Aorta (tissue), 5 donors: ENCODE measurements at regions not wholly inside any gene's neighbourhood (a gene's known extent, or its start where the extent isn't known, plus 50 kb on each side); places are given as distances from the start of the nearest gene placed in this dataset.
"Not testable (repeated sequence)": the region's sequence is repeated elsewhere in the genome, so short reads cannot be mapped to it uniquely, and the experiment has no call there.

Experiments
- ATAC-seq: fragments of 200-7000 bp; cut with Tn5 transposase; one replicate; pipeline ENCODE4 v1.9.1; 2022; ENCODE audit warnings: moderate library complexity; ENCODE audit not compliant: low FRiP score
- DNase-seq, 2 donors: peaks; one replicate each; pipeline ENCODE4 v3.0.0-alpha.2; 2020
- H3K27ac ChIP-seq, 2 donors: one replicate each; pipeline ENCODE4 v1.5.1; 2013; ENCODE audit warnings: low read length in 2 of 2, mild to moderate bottlenecking in 2 of 2, moderate library complexity in 2 of 2, control low read depth in 1 of 2, inconsistent platforms in 1 of 2, low read depth in 1 of 2
- H3K27me3 ChIP-seq, 2 donors: one replicate each; pipeline ENCODE4 v1.6.1; 2013; ENCODE audit warnings: control low read depth in 1 of 2, low read length in 1 of 2, mild to moderate bottlenecking in 1 of 2, moderate library complexity in 1 of 2; ENCODE audit not compliant: insufficient read depth in 2 of 2, control insufficient read depth in 1 of 2
- H3K36me3 ChIP-seq, 2 donors: one replicate each; pipeline ENCODE4 v1.6.1; 2013; ENCODE audit warnings: control low read depth in 1 of 2, low read length in 1 of 2, mild to moderate bottlenecking in 1 of 2; ENCODE audit not compliant: insufficient read depth in 2 of 2, control insufficient read depth in 1 of 2
- H3K4me1 ChIP-seq, 2 donors: one replicate each; pipeline ENCODE4 v1.6.1; 2013; ENCODE audit warnings: low read length in 2 of 2, control low read depth in 1 of 2, mild to moderate bottlenecking in 1 of 2, moderate library complexity in 1 of 2; ENCODE audit not compliant: insufficient read depth in 2 of 2, control insufficient read depth in 1 of 2
- H3K4me3 ChIP-seq, 2 donors: one replicate each; pipeline ENCODE4 v1.5.1; 2013; ENCODE audit warnings: low read length in 2 of 2, control low read depth in 1 of 2, mild to moderate bottlenecking in 1 of 2
- H3K9me3 ChIP-seq: one replicate; pipeline ENCODE4 v1.6.1; 2013; ENCODE audit warnings: mild to moderate bottlenecking, low read length; ENCODE audit not compliant: control insufficient read depth
- WGBS, 2 donors: extraction: QIAGEN DNeasy Blood & Tissue Kit; methylation state at CpG; one replicate each; pipeline ENCODE4 v1.1.7; 2013; 5-methylcytosine and 5-hydroxymethylcytosine counted together
- intact Hi-C, 2 donors: fragments of 100-400 bp; cut with DNase I; formaldehyde crosslinking; loops; one replicate each; pipeline versions ENCODE4 v1.14.2 to v1.15.0; 2022
- donor health status: healthy with polysubstance abuse.
- donor health status: Bipolar disorder and iron deficiency.
- donor health status: DM: no; HTN: no; CAD: no.
- donor health status: DM: no; HTN: no; CAD: no.
- donor health status: DM: yes; HTN: yes; CAD: no.

GRCh38 chr17:52465407-52465806 lies 306.9 kb upstream of the CA10 start:
- H3K4me3 ChIP-seq: no peak overlapping the region
- H3K27ac ChIP-seq: no peak overlapping the region
- H3K36me3 ChIP-seq: no peaks in the 10 kb centered on the region
- ATAC-seq (no peak), DNase-seq (no peak)
- WGBS, 2 donors: 59 to 69% methylated on average over 3 of the region's 3 CpGs
- H3K27me3 ChIP-seq: peaks cover 0 to 1% of the 10 kb centered on the region in 2 donors
- no peaks in the 10 kb centered on the region for H3K4me1 ChIP-seq
- intact Hi-C loops: no loop called here
- H3K9me3 ChIP-seq: no peaks in the 10 kb centered on the region

DNA sequence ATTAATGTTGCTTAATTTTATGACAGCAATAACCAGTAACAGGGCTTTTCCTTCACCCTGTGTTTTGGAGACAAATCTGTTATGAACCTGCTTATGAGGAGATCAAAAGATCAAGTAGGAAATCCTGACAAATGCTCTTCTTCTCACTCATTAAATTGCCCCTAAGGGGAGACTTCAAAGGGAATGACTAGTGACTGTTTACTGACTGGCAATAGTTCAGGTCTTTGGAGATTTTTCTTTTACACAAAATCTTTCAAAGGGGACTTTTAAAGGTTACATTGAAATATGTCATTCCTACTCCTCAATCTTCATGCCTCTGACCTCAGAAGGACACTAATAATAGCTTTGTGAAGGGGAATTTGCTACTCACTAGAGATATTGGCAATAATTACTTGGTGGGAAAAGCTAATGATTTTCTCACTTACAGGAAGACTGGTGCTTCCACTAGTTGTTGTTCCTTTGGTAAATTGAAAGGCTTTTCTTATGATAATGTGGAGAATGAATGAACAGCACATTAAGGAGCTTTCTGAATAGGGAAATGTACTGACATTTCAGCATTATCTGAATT lies 292.9 kb upstream of the CA10 start:
- no peak for DNase-seq
- H3K4me1 ChIP-seq: no peaks in the 10 kb centered on the region
- H3K36me3 ChIP-seq: no peaks in the 10 kb centered on the region
- H3K9me3 ChIP-seq: peaks cover 2% of the 10 kb centered on the region
- no peak overlapping the region for H3K27ac ChIP-seq
- H3K4me3 ChIP-seq: no peak overlapping the region
- H3K27me3 ChIP-seq: peaks cover 0 to 1% of the 10 kb centered on the region in 2 donors
- ATAC-seq: no peak
- intact Hi-C loops: no loop called here

GRCh38 chr17:52442350-52442749 lies 283.8 kb upstream of the CA10 start:
- Histone ChIP-seq H3K36me3 (peaks cover 0 to 2% of the 10 kb centered on the region in 2 donors), H3K4me3 (no peak overlapping the region)

GRCh38 chr17:52420555-52421078 lies 262.1 kb upstream of the CA10 start:
- intact Hi-C loops: no loop called here
- no peak for ATAC-seq
- H3K36me3 ChIP-seq: no peaks in the 10 kb centered on the region
- H3K4me1 ChIP-seq: peaks cover 2 to 3% of the 10 kb centered on the region in 2 donors
- DNase-seq: no peak
- H3K27me3 ChIP-seq: no peaks in the 10 kb centered on the region
- H3K4me3 ChIP-seq: no peak overlapping the region
- no peak overlapping the region for H3K27ac ChIP-seq
- H3K9me3 ChIP-seq: no peaks in the 10 kb centered on the region
- 67 to 83% methylated on average over 2 of the region's 2 CpGs for WGBS, 2 donors

More at GRCh38 chr17:52442350-52442749, 283.8 kb upstream of the CA10 start:
- Histone ChIP-seq H3K4me1 (no peaks in the 10 kb centered on the region), H3K27ac (no peak overlapping the region), H3K9me3 (no peaks in the 10 kb centered on the region), H3K27me3 (no peaks in the 10 kb centered on the region)
- ATAC-seq (no peak), DNase-seq (no peak)
- 91 to 93% methylated on average over 2 of the region's 2 CpGs for WGBS, 2 donors
- intact Hi-C loops: no loop called here

DNA sequence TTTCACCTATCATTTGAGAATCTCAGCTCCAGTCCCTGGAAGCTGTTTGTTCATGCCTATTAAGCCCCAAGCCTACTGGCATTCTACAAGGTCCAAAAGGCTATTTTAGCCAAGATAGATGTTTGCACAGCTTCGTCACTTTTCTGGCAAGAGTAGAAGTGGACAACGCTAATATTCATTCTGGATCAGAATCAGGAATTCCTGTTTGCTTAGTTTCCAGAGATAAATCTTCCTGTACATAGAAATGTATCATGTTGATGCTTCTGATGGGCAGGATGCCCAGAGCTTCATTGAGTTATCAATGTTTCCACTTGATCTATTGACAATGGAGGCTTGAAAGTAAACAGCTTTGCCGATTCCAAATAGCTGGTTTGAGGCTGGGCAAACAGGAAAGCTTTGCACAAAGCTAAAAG lies 260.7 kb upstream of the CA10 start:
- WGBS, 2 donors: 2 to 6% methylated on average over 3 of the region's 3 CpGs
- Histone ChIP-seq H3K4me3 (no peak overlapping the region), H3K9me3 (no peaks in the 10 kb centered on the region), H3K27ac (no peak overlapping the region), H3K4me1 (peaks cover 2 to 3% of the 10 kb centered on the region in 2 donors), H3K36me3 (no peaks in the 10 kb centered on the region), H3K27me3 (no peaks in the 10 kb centered on the region)
- ATAC-seq: peak; percentile 72
- intact Hi-C loops: no loop called here
- no peak for DNase-seq

- Histone ChIP-seq H3K36me3 (no peaks in the 10 kb centered on the region), H3K27ac (no peak overlapping the region), H3K9me3 (no peaks in the 10 kb centered on the region), H3K4me3 (no peak overlapping the region), H3K27me3 (no peaks in the 10 kb centered on the region), H3K4me1 (no peaks in the 10 kb centered on the region)
- no peak for DNase-seq
- intact Hi-C loops: no loop called here
- ATAC-seq: no peak
- 26 to 38% methylated on average over 1 of the region's 1 CpG for WGBS, 2 donors
Measured at GRCh38 chr17:52410781-52411180, 252.3 kb upstream of the CA10 start.

DNA sequence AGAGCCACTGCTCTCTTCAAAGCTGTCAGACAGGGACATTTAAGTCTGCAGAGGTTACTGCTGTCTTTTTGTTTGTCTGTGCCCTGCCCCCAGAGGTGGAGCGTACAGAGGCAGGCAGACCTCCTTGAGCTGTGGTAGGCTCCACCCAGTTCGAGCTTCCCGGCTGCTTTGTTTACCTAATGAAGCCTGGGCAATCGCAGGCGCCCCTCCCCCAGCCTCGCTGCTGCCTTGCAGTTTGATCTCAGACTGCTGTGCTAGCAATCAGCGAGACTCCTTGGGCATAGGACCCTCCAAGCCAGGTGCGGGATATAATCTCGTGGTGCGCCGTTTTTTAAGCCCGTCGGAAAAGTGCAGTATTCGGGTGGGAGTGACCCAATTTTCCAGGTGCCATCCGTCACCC lies 250.7 kb upstream of the CA10 start:
- H3K27ac ChIP-seq, H3K4me3 ChIP-seq, intact Hi-C loops, H3K4me1 ChIP-seq, H3K9me3 ChIP-seq, H3K27me3 ChIP-seq, ATAC-seq, H3K36me3 ChIP-seq, DNase-seq: not testable (repeated sequence)
- 72 to 78% methylated on average over 15 of the region's 15 CpGs for WGBS, 2 donors

- Histone ChIP-seq H3K4me1 (no peaks in the 10 kb centered on the region), H3K36me3 (no peaks in the 10 kb centered on the region), H3K27me3 (no peaks in the 10 kb centered on the region), H3K4me3 (no peak overlapping the region), H3K9me3 (no peaks in the 10 kb centered on the region), H3K27ac (no peak overlapping the region)
- intact Hi-C loops: no loop called here
- ATAC-seq (no peak), DNase-seq (no peak)
- WGBS, 2 donors: 55 to 78% methylated on average over 3 of the region's 3 CpGs
Measured at GRCh38 chr17:52395308-52395707, 236.8 kb upstream of the CA10 start.

DNA sequence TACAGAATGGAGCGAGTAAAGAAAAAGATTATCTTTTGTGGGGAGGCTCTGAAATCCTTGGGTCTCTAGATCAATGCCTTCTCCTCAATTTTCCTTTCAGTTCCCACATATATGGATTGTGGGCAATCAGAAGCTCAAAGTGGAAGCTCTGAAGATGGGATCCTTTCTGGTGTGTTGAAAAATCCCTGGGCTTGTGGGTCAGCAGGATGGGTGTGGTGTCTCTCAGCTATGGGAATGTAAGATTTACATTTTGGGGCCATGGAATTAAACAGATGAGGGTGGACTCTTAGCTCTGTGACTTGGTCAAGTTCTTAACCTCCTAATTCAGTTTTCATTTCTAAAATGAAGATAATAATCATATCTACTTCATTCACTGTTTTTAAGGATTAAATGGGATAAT lies 231.9 kb upstream of the CA10 start:
- intact Hi-C loops: no loop called here

More for the DNA sequence above, 231.9 kb upstream of the CA10 start:
- Histone ChIP-seq H3K27ac (peak overlapping the region in 1 of 2 donors; percentile 57), H3K4me1 (no peaks in the 10 kb centered on the region), H3K27me3 (no peaks in the 10 kb centered on the region), H3K36me3 (no peaks in the 10 kb centered on the region), H3K4me3 (no peak overlapping the region), H3K9me3 (no peaks in the 10 kb centered on the region)
- 95 to 100% methylated on average over 1 of the region's 1 CpG for WGBS, 2 donors
- ATAC-seq: no peak
- DNase-seq: no peak
